Hippocampal formation (tissue), 2 donors: ENCODE measurements at regions not wholly inside any gene's neighbourhood (a gene's known extent, or its start where the extent isn't known, plus 50 kb on each side); places are given as distances from the start of the nearest gene placed in this dataset.
"Not testable (repeated sequence)": the region's sequence is repeated elsewhere in the genome, so short reads cannot be mapped to it uniquely, and the experiment has no call there.

Experiments used
- DNase-seq, 2 donors: peaks; one replicate each; lab custom pipeline; 2025; lab: John Stamatoyannopoulos, UW

DNA sequence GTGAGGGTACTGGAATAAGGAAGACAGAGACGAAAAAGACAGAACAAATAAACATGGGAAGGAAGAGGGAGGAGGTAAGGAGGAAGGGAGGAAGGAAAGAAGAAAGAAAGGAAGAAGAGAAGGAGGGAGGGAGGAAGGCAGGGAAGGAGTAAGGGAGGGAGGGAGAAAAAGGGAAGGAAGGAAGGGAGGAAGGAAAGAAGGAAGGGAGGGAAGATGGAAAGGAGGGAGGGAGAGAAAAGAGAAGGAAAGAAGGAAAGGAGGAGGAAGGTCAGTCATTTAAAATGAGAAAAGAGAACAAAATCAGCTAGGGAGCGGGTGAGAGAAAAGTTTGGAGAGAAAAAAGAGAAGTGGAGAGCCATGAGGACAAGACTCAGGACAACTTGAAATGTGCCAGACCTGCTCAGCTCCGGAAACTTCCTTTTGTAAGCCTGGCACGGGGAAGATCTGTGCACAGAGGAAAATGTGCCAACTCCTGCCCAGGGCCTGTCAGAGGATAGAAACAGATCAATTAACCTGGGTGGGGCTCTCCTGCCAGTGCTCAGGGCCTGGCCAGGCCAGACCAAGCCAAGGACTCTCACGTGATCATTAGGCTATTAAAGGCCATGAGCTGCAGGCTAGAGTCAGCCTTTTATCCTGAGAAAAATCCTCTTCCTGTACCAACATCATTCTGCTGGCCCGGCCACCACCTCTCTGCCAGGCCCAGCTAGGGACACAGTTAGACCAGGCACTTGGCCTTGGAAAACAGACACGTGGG is 50.1 kb upstream of the BCL6 start:
- no peak for DNase-seq

DNA sequence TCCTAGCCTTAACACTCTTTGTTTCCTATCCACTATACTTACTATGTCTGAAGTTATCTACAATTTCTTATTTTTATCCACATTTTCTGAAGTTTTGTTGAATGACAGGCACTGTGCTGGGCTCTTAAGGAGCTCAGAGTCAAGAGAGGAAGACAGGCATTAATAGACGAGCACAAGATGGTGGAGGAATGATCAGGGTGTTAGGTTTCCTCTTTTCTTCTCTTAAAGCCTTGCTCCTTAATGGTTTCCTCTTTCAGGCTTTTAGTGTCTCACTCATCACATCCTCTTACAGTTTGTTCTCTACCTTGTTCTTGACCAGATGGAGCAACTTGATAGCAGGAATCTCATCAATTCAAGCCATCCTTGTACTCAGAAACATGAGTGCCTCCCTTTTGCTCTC is 52.9 kb upstream of the BCL6 start:
- no peak for DNase-seq

GRCh38 chr3:187798531-187799530 is 53.6 kb upstream of the BCL6 start:
- no peak for DNase-seq

- DNase-seq: no peak
Observed at GRCh38 chr3:187799942-187800641, 54.8 kb upstream of the BCL6 start.

- no peak for DNase-seq
Observed at GRCh38 chr3:187801152-187801551, 55.9 kb upstream of the BCL6 start.

DNA sequence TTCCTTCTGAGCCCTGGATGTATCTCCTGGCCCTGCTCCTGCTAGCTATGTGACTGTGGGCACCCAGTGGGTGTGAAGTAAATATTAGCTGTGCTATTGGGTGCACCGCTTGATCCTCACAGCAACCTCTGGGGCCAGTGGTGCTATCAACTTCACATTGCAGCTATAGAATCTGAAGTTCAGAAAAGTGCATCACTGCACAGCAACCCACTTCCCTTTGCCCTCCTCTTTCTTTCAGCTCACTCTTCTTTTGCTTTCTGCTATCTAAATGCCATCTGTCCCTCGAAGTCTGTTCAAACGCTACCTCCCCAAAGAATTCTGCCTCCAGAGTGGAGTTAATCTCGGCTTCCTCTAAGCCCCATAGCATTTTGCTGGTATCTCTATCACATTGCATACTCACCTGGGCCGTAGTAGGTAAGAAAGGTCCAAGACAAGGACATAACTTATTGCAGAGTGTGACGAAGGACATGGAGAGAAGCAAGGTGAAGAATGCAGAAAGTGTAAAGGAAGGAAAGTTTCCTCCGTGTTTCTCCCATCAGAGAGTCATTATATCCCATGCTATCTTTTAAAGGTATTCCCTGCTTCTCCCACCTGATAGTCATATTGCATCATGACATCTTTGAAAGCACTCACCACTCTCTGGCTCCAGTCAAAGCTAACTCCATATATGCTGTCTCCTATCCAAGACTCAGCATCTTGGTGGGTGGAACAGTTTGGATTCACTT is 57.1 kb upstream of the BCL6 start:
- DNase-seq: no peak

DNA sequence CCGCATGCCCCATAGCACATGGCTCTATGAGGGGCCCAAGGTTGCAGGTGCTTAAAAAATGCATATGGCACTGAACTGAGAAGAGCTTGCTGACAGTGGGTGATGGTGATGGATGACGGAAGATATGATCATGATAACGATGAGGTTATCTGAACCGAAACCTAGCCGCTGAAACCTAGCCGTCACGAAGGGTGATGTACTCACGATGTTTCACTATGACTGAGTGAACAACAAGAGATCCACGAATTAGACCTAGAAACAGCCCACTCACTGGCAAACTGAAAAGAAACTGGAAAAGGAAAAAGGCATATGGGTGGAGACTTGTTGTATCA is 57.6 kb upstream of the BCL6 start:
- no peak for DNase-seq

DNA sequence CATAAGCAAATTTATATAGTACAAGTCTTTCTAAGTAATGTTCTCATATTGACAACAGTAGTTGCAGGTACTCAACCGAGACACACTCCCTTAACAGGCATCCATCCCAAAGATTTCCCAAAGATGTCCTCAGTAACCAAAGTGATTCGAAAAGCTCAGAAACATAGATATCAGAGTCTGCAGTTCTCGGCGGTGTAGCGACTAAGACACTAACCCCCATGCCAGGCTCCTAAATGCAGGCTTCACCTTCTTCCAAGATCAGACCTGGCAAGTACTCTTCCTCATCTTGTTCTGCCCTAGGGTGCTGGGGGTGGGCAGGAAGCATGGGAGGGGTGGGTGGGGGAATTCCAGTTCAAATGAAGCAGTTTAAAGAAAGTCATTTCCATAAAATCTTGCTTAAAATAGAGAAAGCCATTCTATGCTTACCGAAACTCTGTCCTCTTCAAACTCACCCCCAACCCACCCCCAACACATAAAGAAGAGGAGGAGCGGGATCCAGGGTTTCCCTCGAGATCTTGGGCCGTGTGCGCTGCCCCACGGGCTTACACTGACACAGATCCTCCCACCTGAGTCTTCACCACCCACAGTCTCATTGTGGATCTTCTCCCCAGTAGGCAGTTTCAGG is 59.0 kb upstream of the BCL6 start:
- DNase-seq: no peak

DNA sequence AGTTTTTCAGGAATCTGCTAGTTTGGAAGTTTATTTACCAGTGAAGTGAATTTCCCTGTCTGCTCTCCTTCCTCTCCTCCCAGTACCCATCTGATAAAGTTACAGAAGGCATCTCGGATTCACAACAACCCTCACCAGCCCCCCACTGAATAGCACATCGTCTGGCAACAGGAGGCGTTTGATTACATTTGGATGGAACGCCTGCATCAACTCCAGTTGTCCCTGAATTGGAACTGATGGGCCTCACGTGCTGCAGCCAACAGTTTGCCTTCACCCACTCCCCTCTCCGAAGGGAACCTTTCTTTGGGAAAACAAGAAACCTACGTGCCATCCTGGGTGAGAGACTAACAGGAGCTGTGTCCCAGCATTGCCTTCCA is 59.5 kb upstream of the BCL6 start:
- no peak for DNase-seq

DNA sequence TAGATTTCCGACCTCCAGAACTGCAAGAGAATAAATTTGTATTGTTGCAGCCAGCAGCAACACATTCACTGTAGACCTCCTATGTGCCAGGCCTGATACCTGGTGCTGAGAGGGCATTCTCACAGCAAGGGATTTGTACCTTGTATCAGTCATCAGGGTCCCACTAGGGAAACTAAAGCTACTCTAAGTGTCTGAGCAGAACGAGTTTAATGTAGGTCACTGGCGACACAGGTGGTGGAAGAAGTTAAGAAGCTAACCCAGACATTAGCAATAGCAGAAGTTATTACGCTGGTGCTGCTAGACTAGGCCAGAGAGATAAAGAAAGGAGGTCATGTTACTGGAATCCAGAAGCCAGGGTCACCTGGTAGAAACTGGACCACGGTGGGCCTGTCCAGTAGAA is 60.5 kb upstream of the BCL6 start:
- no peak for DNase-seq

DNA sequence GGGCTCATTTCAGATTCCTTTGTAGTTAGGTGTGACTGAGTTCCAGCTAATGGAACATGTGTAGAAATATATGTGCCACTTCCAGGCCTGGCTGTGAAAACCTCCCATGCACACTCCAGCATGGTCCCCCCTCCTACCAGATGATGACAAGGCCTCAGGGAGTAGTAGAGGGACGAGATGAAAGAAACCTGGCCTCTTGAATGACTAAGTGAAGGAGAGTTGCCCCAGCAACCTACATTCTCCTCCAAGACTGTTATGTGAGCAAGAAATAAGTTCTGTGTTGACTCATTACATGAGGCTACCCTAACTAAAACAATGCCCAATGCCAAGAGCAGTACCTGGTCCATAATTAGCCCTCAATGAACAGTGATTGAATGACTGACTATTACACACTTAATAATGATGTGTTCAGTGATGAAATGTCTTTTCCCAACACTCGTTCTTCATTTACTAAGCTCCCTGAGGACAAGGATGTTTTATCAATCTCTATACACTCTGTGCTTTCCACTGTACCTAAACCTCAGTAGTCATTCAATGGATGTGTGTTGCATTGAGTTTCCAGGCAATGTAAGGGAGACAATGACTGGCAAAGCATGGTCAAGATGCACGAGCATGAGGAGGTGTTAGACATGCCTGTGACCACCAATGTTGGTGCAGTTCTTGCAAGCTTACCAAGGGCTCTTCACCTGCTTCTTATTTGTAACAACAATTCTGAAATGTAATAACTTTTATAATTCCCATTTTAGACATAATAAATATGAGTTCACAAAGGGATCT is 62.0 kb upstream of the BCL6 start:
- no peak for DNase-seq

DNA sequence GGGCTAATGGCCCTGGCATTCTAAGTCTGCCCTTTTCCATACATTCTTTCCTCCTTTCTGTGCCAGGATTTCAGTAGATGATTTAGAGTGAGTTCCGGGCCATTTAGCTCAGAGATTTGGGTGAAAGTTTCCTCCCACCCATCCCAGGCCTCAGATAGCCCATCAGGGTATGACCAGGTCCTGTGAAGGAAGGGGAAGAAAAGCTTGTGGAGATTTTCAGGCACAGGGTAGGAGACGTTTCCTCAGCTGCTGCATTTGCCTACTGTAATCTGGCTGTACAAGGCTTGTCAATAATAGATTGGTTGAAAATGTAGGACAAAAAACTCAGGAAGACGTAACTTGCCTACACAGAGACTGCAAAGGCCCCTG is 63.2 kb upstream of the BCL6 start:
- DNase-seq: no peak

DNA sequence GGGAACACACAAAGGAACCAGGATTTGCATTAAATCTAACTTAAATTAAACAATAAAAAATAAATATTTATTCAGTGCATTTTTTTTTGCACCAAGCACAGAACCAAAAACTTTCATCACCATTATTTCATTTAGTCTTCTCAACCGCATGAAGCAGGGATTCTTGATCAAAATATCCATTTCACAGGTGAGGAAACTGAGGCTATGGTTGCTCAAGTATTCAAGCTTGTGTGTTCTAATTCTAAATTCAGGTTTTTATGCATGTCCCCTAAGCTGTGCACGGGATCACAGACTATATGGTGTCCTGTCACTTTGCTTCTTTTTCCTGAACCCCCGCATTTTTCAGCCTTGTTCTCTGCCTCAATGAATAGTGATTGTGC is 64.3 kb upstream of the BCL6 start:
- DNase-seq: no peak

DNA sequence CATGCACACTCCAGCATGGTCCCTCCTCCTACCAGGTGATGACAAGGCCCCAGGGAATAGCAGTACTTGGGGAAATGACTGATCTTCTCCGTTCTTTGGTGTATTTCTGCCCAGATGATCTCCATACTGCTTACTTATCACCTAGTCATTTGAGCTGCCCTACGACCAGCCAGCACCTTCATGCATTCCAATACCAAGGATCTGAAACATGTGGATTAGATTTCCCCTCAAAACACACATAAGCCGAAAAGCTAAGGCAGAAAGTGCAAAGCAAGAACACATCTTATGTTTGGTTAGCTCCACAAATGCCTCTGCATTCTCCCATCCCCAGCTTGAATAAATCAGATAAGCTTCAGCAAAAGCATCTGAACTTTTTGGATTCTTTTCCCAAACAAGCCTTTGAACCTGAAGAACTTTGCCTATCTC is 64.8 kb upstream of the BCL6 start:
- DNase-seq: no peak

DNA sequence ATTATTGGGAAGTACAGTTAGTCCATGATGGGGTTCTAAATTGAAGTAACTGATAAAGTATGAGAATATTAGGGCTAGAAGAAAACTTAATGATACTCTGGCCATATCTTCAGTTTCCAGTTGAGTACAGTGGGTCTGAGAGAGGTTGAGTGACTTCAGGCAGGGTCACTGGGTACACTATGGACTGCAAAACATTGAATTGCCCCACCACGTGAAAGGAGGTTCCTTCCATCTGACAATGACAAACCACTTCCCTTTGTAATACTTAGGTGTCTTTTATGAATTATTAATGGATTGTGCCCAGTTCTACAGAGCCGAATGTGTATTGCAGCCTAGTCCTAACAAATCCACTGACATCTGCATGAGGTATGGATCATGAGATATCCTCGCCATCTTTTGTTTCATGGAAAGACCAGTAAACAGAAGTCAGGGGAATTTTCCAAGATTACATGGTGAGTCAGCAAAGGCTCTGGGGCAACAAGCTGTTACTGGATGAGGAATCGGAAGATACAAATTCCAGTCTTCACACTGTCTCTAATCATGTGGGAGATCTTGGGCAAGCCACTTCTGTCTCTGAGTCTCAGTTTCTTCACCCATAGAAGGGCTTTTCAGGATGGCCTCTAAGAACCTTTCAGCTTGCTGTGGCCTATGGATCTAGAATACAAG is 66.5 kb upstream of the BCL6 start:
- no peak for DNase-seq

DNA sequence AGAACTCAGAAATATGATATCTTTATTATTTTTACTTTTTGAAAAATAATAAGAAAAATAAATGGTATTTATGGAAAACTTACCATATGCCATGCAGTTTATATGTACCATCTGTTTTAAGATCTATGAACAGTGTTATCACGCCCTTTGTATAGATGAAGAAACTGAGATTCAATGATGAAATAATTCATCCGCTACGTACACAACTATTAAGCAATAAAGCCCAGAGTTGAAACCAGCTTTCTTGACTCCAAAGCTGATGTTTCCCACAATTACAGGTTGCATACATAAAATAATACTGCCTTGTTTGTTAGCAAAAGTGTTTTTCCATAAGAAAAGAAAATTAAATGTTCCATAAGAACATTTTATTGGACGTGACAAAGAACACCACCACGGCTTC is 67.2 kb upstream of the BCL6 start:
- DNase-seq: no peak

DNA sequence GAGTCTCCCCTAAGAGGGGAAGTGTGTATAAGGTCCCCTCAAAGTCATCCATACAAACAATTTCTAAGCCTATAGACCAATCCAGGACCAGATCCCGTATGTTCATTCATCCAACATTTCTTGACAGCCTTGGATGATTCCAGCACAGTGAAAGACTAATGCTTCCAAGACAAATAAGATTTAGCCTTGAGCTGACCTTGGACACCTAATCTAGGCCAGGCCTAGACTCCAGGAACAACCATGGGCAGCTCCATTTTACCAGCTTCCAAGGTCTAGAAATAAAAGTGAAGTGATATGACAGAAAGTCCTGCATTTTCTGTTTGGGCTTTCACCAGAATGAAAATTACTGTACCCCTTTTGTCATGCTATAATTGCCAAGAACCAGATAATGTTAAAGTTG is 67.9 kb upstream of the BCL6 start:
- no peak for DNase-seq

- DNase-seq: not testable (repeated sequence)
Observed at GRCh38 chr3:187817766-187818165, 72.5 kb upstream of the BCL6 start.

- no peak for DNase-seq
Observed at GRCh38 chr3:187821616-187822317, 76.5 kb upstream of the BCL6 start.

DNA sequence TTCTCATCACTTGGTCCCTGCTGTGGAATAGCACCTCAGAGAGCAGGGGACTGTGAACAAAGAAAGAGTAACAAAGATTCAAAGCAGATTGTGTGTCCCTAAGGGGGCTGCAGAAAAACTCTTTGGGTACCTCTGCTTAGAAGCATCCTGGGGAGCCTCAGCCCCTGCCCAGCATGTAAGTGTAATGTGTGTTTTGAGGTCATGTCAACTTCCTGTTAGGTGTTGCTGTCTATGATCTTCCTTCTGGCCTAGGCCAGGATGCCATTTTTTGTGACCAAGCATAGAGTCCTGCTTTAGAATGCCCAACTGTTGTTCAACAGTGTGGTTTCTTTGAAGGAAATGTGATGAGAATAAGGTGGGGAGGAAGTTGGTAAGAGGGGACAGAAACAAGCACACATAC is 77.1 kb upstream of the BCL6 start:
- no peak for DNase-seq
